ENCODE measurements at regions not wholly inside any gene's neighbourhood (a gene's known extent, or its start where the extent isn't known, plus 50 kb on each side); places are given as distances from the start of the nearest gene placed in this dataset.

GRCh38 chr5:106331415-106331814 is 1339.3 kb downstream of the EFNA5 start:
- TF ChIP-seq CEBPB (IDR thresholded peaks at IDR 0.05) (no peak), NFIC (IDR thresholded peaks at IDR 0.05) (no peak), MAX (IDR thresholded peaks at IDR 0.05) (no peak), FOXM1 (IDR thresholded peaks at IDR 0.05; ENCODE audit: borderline replicate concordance, low read depth) (no peak)
